ENCODE measurements at regions not wholly inside any gene's neighbourhood (a gene's known extent, or its start where the extent isn't known, plus 50 kb on each side); places are given as distances from the start of the nearest gene placed in this dataset.
"Not testable (repeated sequence)": the region's sequence is repeated elsewhere in the genome, so short reads cannot be mapped to it uniquely, and the experiment has no call there.

- no peaks in the 10 kb centered on the region for H3K36me3 ChIP-seq (ENCODE audit: control insufficient read depth, insufficient read depth, low read length)
- TF ChIP-seq CTCF (IDR thresholded peaks at IDR 0.05; ENCODE audit: insufficient read depth, low read length, poor library complexity, severe bottlenecking) = no peak
- no peaks in the 10 kb centered on the region for H3K27me3 ChIP-seq (replicated peaks; ENCODE audit: control insufficient read depth, insufficient read depth, low read length)
- H3K4me3 ChIP-seq (replicated peaks; ENCODE audit: low read depth, low read length) = no peak overlapping the region
- no peak for DNase-seq (ENCODE audit: extremely low read depth, insufficient read length)
These were observed 1395.7 kb downstream of the OLFM4 start for GRCh38 chr13:54424344-54424743.

- TF ChIP-seq CTCF (IDR thresholded peaks at IDR 0.05; ENCODE audit: insufficient read depth, low read length, poor library complexity, severe bottlenecking) = no peak
- Histone ChIP-seq H3K4me3 (replicated peaks; ENCODE audit: low read depth, low read length) (no peak overlapping the region), H3K36me3 (ENCODE audit: control insufficient read depth, insufficient read depth, low read length) (no peaks in the 10 kb centered on the region), H3K27me3 (replicated peaks; ENCODE audit: control insufficient read depth, insufficient read depth, low read length) (no peaks in the 10 kb centered on the region)
- DNase-seq (ENCODE audit: extremely low read depth, insufficient read length) = no peak
These were observed 1405.0 kb downstream of the OLFM4 start for GRCh38 chr13:54433493-54434206.

GRCh38 chr13:54440853-54441400, 1412.3 kb downstream of the OLFM4 start:
- not testable (repeated sequence) for H3K4me3 ChIP-seq (replicated peaks; ENCODE audit: low read depth, low read length); DNase-seq (ENCODE audit: extremely low read depth, insufficient read length); H3K27me3 ChIP-seq (replicated peaks; ENCODE audit: control insufficient read depth, insufficient read depth, low read length); H3K36me3 ChIP-seq (ENCODE audit: control insufficient read depth, insufficient read depth, low read length)

GRCh38 chr13:54445453-54445852, 1416.8 kb downstream of the OLFM4 start:
- TF ChIP-seq CTCF (IDR thresholded peaks at IDR 0.05; ENCODE audit: insufficient read depth, low read length, poor library complexity, severe bottlenecking) = no peak
- Histone ChIP-seq H3K4me3 (replicated peaks; ENCODE audit: low read depth, low read length) (no peak overlapping the region), H3K36me3 (ENCODE audit: control insufficient read depth, insufficient read depth, low read length) (no peaks in the 10 kb centered on the region), H3K27me3 (replicated peaks; ENCODE audit: control insufficient read depth, insufficient read depth, low read length) (no peaks in the 10 kb centered on the region)
- DNase-seq (ENCODE audit: extremely low read depth, insufficient read length) = no peak

GRCh38 chr13:54445865-54446264, 1417.3 kb downstream of the OLFM4 start:
- no peak overlapping the region for H3K4me3 ChIP-seq (replicated peaks; ENCODE audit: low read depth, low read length)
- DNase-seq (ENCODE audit: extremely low read depth, insufficient read length) = no peak
- H3K27me3 ChIP-seq (replicated peaks; ENCODE audit: control insufficient read depth, insufficient read depth, low read length) = no peaks in the 10 kb centered on the region
- no peaks in the 10 kb centered on the region for H3K36me3 ChIP-seq (ENCODE audit: control insufficient read depth, insufficient read depth, low read length)
- no peak for TF ChIP-seq CTCF (IDR thresholded peaks at IDR 0.05; ENCODE audit: insufficient read depth, low read length, poor library complexity, severe bottlenecking)

GRCh38 chr13:54449922-54450321, 1421.3 kb downstream of the OLFM4 start:
- TF ChIP-seq CTCF (IDR thresholded peaks at IDR 0.05; ENCODE audit: insufficient read depth, low read length, poor library complexity, severe bottlenecking) = no peak
- DNase-seq (ENCODE audit: extremely low read depth, insufficient read length) = no peak
- no peak overlapping the region for H3K4me3 ChIP-seq (replicated peaks; ENCODE audit: low read depth, low read length)

More at GRCh38 chr13:54449922-54450321, 1421.3 kb downstream of the OLFM4 start:
- Histone ChIP-seq H3K36me3 (ENCODE audit: control insufficient read depth, insufficient read depth, low read length) (no peaks in the 10 kb centered on the region), H3K27me3 (replicated peaks; ENCODE audit: control insufficient read depth, insufficient read depth, low read length) (no peaks in the 10 kb centered on the region)

Data from GM06990 (cell line).